Gastrocnemius medialis (tissue), 4 donors: ENCODE measurements at regions not wholly inside any gene's neighbourhood (a gene's known extent, or its start where the extent isn't known, plus 50 kb on each side); places are given as distances from the start of the nearest gene placed in this dataset.

ENCODE experiments used
- CTCF ChIP-seq, 5 experiments: fragments of 450-650 bp in 3 of 5; fragments of 200-600 bp in 2 of 5; sonication (generic) in 2 of 5; IDR thresholded peaks in 4 of 5; conservative IDR thresholded peaks in 1 of 5; 1 replicate in 4 of 5; 2 replicates in 1 of 5; pipeline ENCODE4 v1.5.1; 2016 to 2019; ENCODE audit warnings: antibody characterized with exemption in 5 of 5, mild to moderate bottlenecking in 3 of 5, moderate library complexity in 3 of 5
- POLR2A ChIP-seq, 2 donors: fragments of 450-650 bp; IDR thresholded peaks; one replicate each; pipeline ENCODE4 v1.6.1; 2017; ENCODE audit warnings: antibody characterized with exemption in 2 of 2, mild to moderate bottlenecking in 2 of 2, moderate library complexity in 2 of 2

GRCh38 chr5:133799571-133800237 is 168.7 kb downstream of the C5orf15 start:
- TF ChIP-seq CTCF (IDR thresholded peaks at IDR 0.05 in 4 of 5, conservative IDR thresholded peaks at IDR 0.05 in 1 of 5) (no peak), POLR2A (IDR thresholded peaks at IDR 0.05) (no peak)
